Heart right ventricle (tissue), 16 donors: ENCODE measurements at regions not wholly inside any gene's neighbourhood (a gene's known extent, or its start where the extent isn't known, plus 50 kb on each side); places are given as distances from the start of the nearest gene placed in this dataset.

Experiments used
- ATAC-seq, 8 donors: fragments of 200-7000 bp; cut with Tn5 transposase; one replicate each; pipeline ENCODE4 v1.9.1; 2020; ENCODE audit warnings: mild to moderate bottlenecking in 8 of 8, moderate library complexity in 8 of 8, moderate number of reproducible peaks in 1 of 8
- DNase-seq, 2 donors: peaks; one replicate each; pipeline ENCODE4 v3.0.0-alpha.2; 2020
- H3K27ac ChIP-seq, 10 donors: fragments of 200-600 bp; sonication (generic) in 2 of 10; one replicate each; pipeline versions ENCODE4 v1.5.0 to v1.8.0; 2020 to 2022; ENCODE audit warnings: mild to moderate bottlenecking in 3 of 10
- H3K27me3 ChIP-seq, 7 donors: fragments of 200-600 bp; one replicate each; pipeline ENCODE4 v1.8.0; 2021 to 2022; ENCODE audit warnings: mild to moderate bottlenecking in 2 of 7
- H3K36me3 ChIP-seq, 9 donors: fragments of 200-600 bp; sonication (generic) in 1 of 9; one replicate each; pipeline versions ENCODE4 v1.5.0 to v1.8.0; 2020 to 2022; ENCODE audit warnings: mild to moderate bottlenecking in 2 of 9
- H3K4me1 ChIP-seq, 9 donors: fragments of 200-600 bp; sonication (generic) in 1 of 9; one replicate each; pipeline versions ENCODE4 v1.5.0 to v1.8.0; 2020 to 2022; ENCODE audit warnings: mild to moderate bottlenecking in 4 of 9
- H3K4me3 ChIP-seq, 10 donors: fragments of 200-600 bp; sonication (generic) in 2 of 10; one replicate each; pipeline versions ENCODE4 v1.5.0 to v1.8.0; 2020 to 2022; ENCODE audit warnings: mild to moderate bottlenecking in 7 of 10, moderate library complexity in 2 of 10
- H3K9me3 ChIP-seq, 11 donors: fragments of 200-600 bp in 10 of 11; sonication (generic) in 2 of 11; one replicate each; pipeline versions ENCODE4 v1.5.0 to v1.8.0; 2013 to 2022; ENCODE audit warnings: mild to moderate bottlenecking in 2 of 11, control low read depth in 1 of 11, moderate library complexity in 1 of 11
- CTCF ChIP-seq, 9 donors: fragments of 200-600 bp; sonication (generic) in 2 of 9; IDR thresholded peaks; one replicate each; pipeline versions ENCODE4 v1.5.0 to v1.8.0; 2021 to 2022; ENCODE audit warnings: antibody characterized with exemption in 9 of 9, mild to moderate bottlenecking in 5 of 9, moderate library complexity in 1 of 9
- WGBS, 2 donors: extraction: QIAGEN DNeasy Blood & Tissue Kit; methylation state at CpG; one replicate each; pipeline ENCODE4 v1.1.7; 2013; ENCODE audit warnings: inconsistent platforms in 1 of 2; 5-methylcytosine and 5-hydroxymethylcytosine counted together
- intact Hi-C, 10 donors: fragments of 100-400 bp; cut with DNase I; formaldehyde crosslinking; loops; one replicate each; pipeline versions ENCODE4 v1.11.1 to v1.14.2; 2022
- donor health status: Arrhythmogenic right ventricular cardiomyopathy.
- donor health status: ischemic (EF 13 %, LVEDD 7.1; RV severe dilation, severe dysfunction).
- donor health status: healthy with polysubstance abuse.
- donor health status: DM: no; HTN: yes; CAD: no.
- donor health status: DM: no; HTN: no; CAD: no.
- donor health status: ischemic (EF 25% LVEDD 6.9; RV normal size, moderate dysfunction).
- donor health status: ischemic (EF 25% LVEDD 5.7; RV mildly dilated, moderate dysfunction).
- donor health status: healthy.
- donor health status: DM: yes; HTN: yes; CAD: no.
- donor health status: Ischemic cardiomyopathy.
- donor health status: ischemic (EF 35%, LVEDD 5.7; RV mildly dilated, moderate dysfunction).
- donor health status: nonischemic (EF 11% LVEDD 7.7; RV severe dilation, severe dysfunction).
- donor health status: DM: yes; HTN: yes; CAD: no.
- donor health status: PGD.
- donor health status: ischemic (EF 29% LVEDD 5.4; RV normal size, mild dysfunction).
- donor health status: nonischemic (EF 23%, LVEDD 6.1; RV moderate dilation, normal function).

GRCh38 chr6:124882579-124883393 lies 79.5 kb upstream of the RNF217 start:
- H3K27me3 ChIP-seq: no peaks in the 10 kb centered on the region
- intact Hi-C loops: no loop called here
- H3K9me3 ChIP-seq: no peaks in the 10 kb centered on the region
- ATAC-seq: no peak
- H3K4me3 ChIP-seq: no peak overlapping the region
- H3K36me3 ChIP-seq: no peaks in the 10 kb centered on the region
- 36 to 42% methylated on average over 4 of the region's 4 CpGs for WGBS, 2 donors
- no peak for DNase-seq
- H3K4me1 ChIP-seq: peaks cover 3 to 19% (median 11%) of the 10 kb centered on the region in 9 donors
- TF ChIP-seq CTCF (IDR thresholded peaks at IDR 0.05): no peak
- no peak overlapping the region for H3K27ac ChIP-seq

- Histone ChIP-seq H3K36me3 (no peaks in the 10 kb centered on the region), H3K9me3 (no peaks in the 10 kb centered on the region), H3K27me3 (no peaks in the 10 kb centered on the region), H3K4me1 (peaks cover 3 to 24% (median 11%) of the 10 kb centered on the region in 9 donors), H3K27ac (no peak overlapping the region), H3K4me3 (no peak overlapping the region)
- ATAC-seq: no peak
- TF ChIP-seq CTCF (IDR thresholded peaks at IDR 0.05): no peak
- DNase-seq: no peak
- intact Hi-C loops: no loop called here
- WGBS, 2 donors: 90 to 93% methylated on average over 2 of the region's 2 CpGs
Measured at GRCh38 chr6:124885171-124885570, 77.1 kb upstream of the RNF217 start.

GRCh38 chr6:124887872-124888580 lies 74.2 kb upstream of the RNF217 start:
- Histone ChIP-seq H3K27ac (no peak overlapping the region), H3K27me3 (no peaks in the 10 kb centered on the region), H3K9me3 (no peaks in the 10 kb centered on the region), H3K4me3 (no peak overlapping the region), H3K4me1 (peaks cover 0 to 11% (median 0%) of the 10 kb centered on the region in 9 donors), H3K36me3 (no peaks in the 10 kb centered on the region)
- ATAC-seq (no peak), DNase-seq (no peak)
- TF ChIP-seq CTCF (IDR thresholded peaks at IDR 0.05): no peak
- intact Hi-C loops: no loop called here
- WGBS, 2 donors: 83 to 86% methylated on average over 10 of the region's 10 CpGs

GRCh38 chr6:124888581-124889371 lies 73.5 kb upstream of the RNF217 start:
- no peaks in the 10 kb centered on the region for H3K27me3 ChIP-seq
- intact Hi-C loops: no loop called here
- H3K36me3 ChIP-seq: no peaks in the 10 kb centered on the region
- 43 to 54% methylated on average over 5 of the region's 5 CpGs for WGBS, 2 donors
- ATAC-seq (no peak), DNase-seq (no peak)
- no peak overlapping the region for H3K27ac ChIP-seq
- no peak overlapping the region for H3K4me3 ChIP-seq
- peaks cover 0 to 9% (median 0%) of the 10 kb centered on the region in 9 donors for H3K4me1 ChIP-seq
- H3K9me3 ChIP-seq: no peaks in the 10 kb centered on the region
- no peak for TF ChIP-seq CTCF (IDR thresholded peaks at IDR 0.05)
